DND-41 (cell line): ENCODE measurements at regions not wholly inside any gene's neighbourhood (a gene's known extent, or its start where the extent isn't known, plus 50 kb on each side); places are given as distances from the start of the nearest gene placed in this dataset.
"Not testable (repeated sequence)": the region's sequence is repeated elsewhere in the genome, so short reads cannot be mapped to it uniquely, and the experiment has no call there.

Source experiments
- EZH2 ChIP-seq: IDR thresholded peaks from 3 replicates; pipeline ENCODE4 v1.6.1; 2012; ENCODE audit warnings: borderline replicate concordance, low read depth, mild to moderate bottlenecking, moderate library complexity, low read length, inconsistent platforms; ENCODE audit not compliant: severe bottlenecking
- TF ChIP-seq, protein P1 (sequence below): IDR thresholded peaks from 2 replicates; pipeline ENCODE4 v1.5.1; 2012; ENCODE audit warnings: borderline replicate concordance, low read length, moderate library complexity, mild to moderate bottlenecking; ENCODE audit not compliant: poor library complexity, severe bottlenecking; ENCODE audit errors: extremely low read depth

DNA sequence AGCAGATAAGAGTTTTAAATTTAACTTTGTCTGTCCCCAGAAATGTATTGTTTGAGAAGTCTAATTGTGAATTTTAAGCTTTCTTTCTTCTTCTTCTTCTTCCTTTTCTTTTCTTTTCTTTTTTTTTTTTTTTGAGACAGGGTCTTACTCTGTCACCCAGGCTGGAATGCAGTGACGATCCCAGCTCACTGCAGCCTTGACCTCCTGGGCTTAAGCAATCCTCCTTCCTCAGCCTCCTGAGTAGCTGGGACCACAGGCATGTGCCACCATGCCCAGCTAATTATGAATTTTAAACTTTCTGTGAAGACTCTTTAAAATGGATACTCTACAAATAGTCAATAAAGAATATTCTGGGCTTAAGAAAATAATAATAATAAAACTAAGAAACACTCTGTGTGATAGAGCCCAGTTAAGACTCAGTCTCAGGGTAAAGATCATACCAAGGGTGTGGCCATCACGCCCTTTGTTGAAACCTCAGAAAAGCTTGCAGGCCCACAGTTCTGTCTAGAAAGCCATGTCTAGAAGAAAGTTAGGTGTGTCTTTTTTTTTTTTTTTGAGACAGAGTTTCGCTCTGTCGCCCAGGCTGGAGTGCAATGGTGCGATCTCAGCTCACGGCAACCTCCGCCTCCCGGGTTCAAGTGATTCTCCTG, 177.3 kb downstream of the C9orf50 start:
- TF ChIP-seq, protein P1, sequence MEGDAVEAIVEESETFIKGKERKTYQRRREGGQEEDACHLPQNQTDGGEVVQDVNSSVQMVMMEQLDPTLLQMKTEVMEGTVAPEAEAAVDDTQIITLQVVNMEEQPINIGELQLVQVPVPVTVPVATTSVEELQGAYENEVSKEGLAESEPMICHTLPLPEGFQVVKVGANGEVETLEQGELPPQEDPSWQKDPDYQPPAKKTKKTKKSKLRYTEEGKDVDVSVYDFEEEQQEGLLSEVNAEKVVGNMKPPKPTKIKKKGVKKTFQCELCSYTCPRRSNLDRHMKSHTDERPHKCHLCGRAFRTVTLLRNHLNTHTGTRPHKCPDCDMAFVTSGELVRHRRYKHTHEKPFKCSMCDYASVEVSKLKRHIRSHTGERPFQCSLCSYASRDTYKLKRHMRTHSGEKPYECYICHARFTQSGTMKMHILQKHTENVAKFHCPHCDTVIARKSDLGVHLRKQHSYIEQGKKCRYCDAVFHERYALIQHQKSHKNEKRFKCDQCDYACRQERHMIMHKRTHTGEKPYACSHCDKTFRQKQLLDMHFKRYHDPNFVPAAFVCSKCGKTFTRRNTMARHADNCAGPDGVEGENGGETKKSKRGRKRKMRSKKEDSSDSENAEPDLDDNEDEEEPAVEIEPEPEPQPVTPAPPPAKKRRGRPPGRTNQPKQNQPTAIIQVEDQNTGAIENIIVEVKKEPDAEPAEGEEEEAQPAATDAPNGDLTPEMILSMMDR = not testable (repeated sequence)
- not testable (repeated sequence) for TF ChIP-seq EZH2
